ENCODE measurements at regions not wholly inside any gene's neighbourhood (a gene's known extent, or its start where the extent isn't known, plus 50 kb on each side); places are given as distances from the start of the nearest gene placed in this dataset.

- TF ChIP-seq EZH2 (IDR thresholded peaks at IDR 0.05; ENCODE audit: low read depth, low read length, severe bottlenecking) (no peak), POLR2A (IDR thresholded peaks at IDR 0.05; ENCODE audit: control extremely low read depth in 1 of 2, low read depth in 2 of 2, low read length in 2 of 2) (no peak), RAD21 (IDR thresholded peaks at IDR 0.05 in 1 of 2, conservative IDR thresholded peaks at IDR 0.05 in 1 of 2; ENCODE audit: low read depth in 2 of 2, low read length in 2 of 2) (no peak), HDAC2 (IDR thresholded peaks at IDR 0.05; ENCODE audit: borderline replicate concordance in 1 of 2, low read depth in 2 of 2, low read length in 2 of 2) (no peak), CTCF (IDR thresholded peaks at IDR 0.05; ENCODE audit: control extremely low read depth in 1 of 3, insufficient read depth in 1 of 3, low read depth in 1 of 3, low read length in 3 of 3) (no peak), SIN3A (conservative IDR thresholded peaks at IDR 0.05 in 1 of 2, IDR thresholded peaks at IDR 0.05 in 1 of 2; ENCODE audit: low read depth in 1 of 2, low read length in 2 of 2) (no peak)
These were observed 427.1 kb downstream of the EIPR1 start for GRCh38 chr2:2950403-2950952.

All from H1 (cell line).